CD4-positive, alpha-beta memory T cell (primary cell): ENCODE measurements at regions not wholly inside any gene's neighbourhood (a gene's known extent, or its start where the extent isn't known, plus 50 kb on each side); places are given as distances from the start of the nearest gene placed in this dataset.
A peak's percentile ranks its signal among the peaks of the same experiment; 100 is the strongest.
"Not testable (repeated sequence)": the region's sequence is repeated elsewhere in the genome, so short reads cannot be mapped to it uniquely, and the experiment has no call there.

Experiments used
- CTCF ChIA-PET: fragments of 350-600 bp; sonication (Branson Sonifier 250); formaldehyde crosslinking; loops from one replicate; lab custom pipeline; 2021; ENCODE audit warnings: inconsistent platforms; ENCODE audit not compliant: partially characterized antibody; lab: Charles Lee
- POLR2A ChIA-PET: fragments of 350-600 bp; sonication (Branson Sonifier 250); formaldehyde crosslinking; loops from one replicate; lab custom pipeline; 2021; ENCODE audit not compliant: partially characterized antibody; lab: Charles Lee
- DNase-seq, 5 donors: peaks; one replicate each; pipeline versions ENCODE4 v3.0.0 to v3.0.0-alpha.2; 2020 to 2022; ENCODE audit warnings: mixed read lengths in 1 of 5
- H3K27ac ChIP-seq: one replicate; pipeline ENCODE4 v1.7.0; 2013; ENCODE audit warnings: low read depth, low read length
- H3K27me3 ChIP-seq: 2 replicates; pipeline ENCODE4 v1.7.0; 2013; ENCODE audit warnings: mild to moderate bottlenecking, low read length, moderate library complexity; ENCODE audit not compliant: insufficient read depth
- H3K36me3 ChIP-seq: 2 replicates; pipeline ENCODE4 v1.7.0; 2013; ENCODE audit warnings: mild to moderate bottlenecking, low read length, moderate library complexity; ENCODE audit not compliant: insufficient read depth
- H3K4me1 ChIP-seq: 2 replicates; pipeline ENCODE4 v1.7.0; 2013; ENCODE audit warnings: mild to moderate bottlenecking, low read length, moderate library complexity; ENCODE audit not compliant: insufficient read depth
- H3K4me3 ChIP-seq, 2 donors: one replicate each; pipeline ENCODE4 v1.7.0; 2013; ENCODE audit warnings: low read length in 2 of 2, mild to moderate bottlenecking in 1 of 2
- H3K9me3 ChIP-seq, 2 donors: one replicate each; pipeline ENCODE4 v1.7.0; 2013; ENCODE audit warnings: low read length in 2 of 2, control low read depth in 1 of 2; ENCODE audit not compliant: control insufficient read depth in 1 of 2
- H3K27ac Mint-ChIP-seq, 7 donors: one replicate each; pipeline ENCODE4 v1.8.0; 2020 to 2021; ENCODE audit warnings: mixed read lengths in 7 of 7, mild to moderate bottlenecking in 6 of 7, inconsistent platforms in 3 of 7, moderate library complexity in 3 of 7
- H3K27me3 Mint-ChIP-seq, 2 donors: one replicate each; pipeline ENCODE4 v1.8.0; 2020 to 2021; ENCODE audit warnings: mixed read lengths in 2 of 2
- H3K36me3 Mint-ChIP-seq, 2 donors: one replicate each; pipeline ENCODE4 v1.8.0; 2020 to 2021; ENCODE audit warnings: mixed read lengths in 2 of 2, inconsistent platforms in 1 of 2, mild to moderate bottlenecking in 1 of 2
- H3K4me1 Mint-ChIP-seq, 4 donors: one replicate each; pipeline ENCODE4 v1.8.0; 2020 to 2021; ENCODE audit warnings: mixed read lengths in 4 of 4, mild to moderate bottlenecking in 1 of 4
- H3K4me3 Mint-ChIP-seq, 8 donors: one replicate each; pipeline ENCODE4 v1.8.0; 2020 to 2021; ENCODE audit warnings: mixed read lengths in 8 of 8, mild to moderate bottlenecking in 7 of 8, moderate library complexity in 6 of 8, inconsistent platforms in 3 of 8
- H3K9me3 Mint-ChIP-seq, 8 donors: one replicate each; pipeline ENCODE4 v1.8.0; 2020 to 2021; ENCODE audit warnings: mixed read lengths in 8 of 8, mild to moderate bottlenecking in 5 of 8, inconsistent platforms in 3 of 8, moderate library complexity in 1 of 8
- intact Hi-C: fragments of 100-400 bp; cut with micrococcal nuclease; formaldehyde crosslinking; loops from one replicate; pipeline ENCODE4 v1.15.1; 2023

DNA sequence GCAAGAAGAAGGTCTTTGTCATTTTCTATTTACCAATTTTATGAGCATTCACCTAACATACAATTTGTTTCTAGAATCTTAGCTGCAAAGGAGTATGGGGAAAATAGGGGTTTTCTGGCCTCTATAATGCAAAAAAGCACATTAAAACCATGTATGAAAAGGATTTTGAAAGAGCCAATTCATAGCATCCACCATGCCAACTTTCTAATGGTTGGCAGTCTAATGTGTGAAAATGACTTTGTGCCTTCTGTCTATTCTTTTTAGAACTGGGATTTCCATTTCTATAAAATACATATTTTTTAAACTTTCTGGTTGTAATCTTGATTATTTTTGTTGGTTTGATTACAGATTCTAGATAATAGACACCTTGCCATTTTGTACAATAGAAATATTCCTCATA is 333.7 kb upstream of the CNTN6 start:
- intact Hi-C loops: no loop called here
- Mint-ChIP-seq H3K36me3 (no peaks in the 10 kb centered on the region), H3K27me3 (no peaks in the 10 kb centered on the region), H3K4me1 (no peaks in the 10 kb centered on the region), H3K9me3 (peaks cover 6 to 20% (median 10%) of the 10 kb centered on the region in 8 donors), H3K27ac (no peak overlapping the region), H3K4me3 (no peak overlapping the region)
- no peaks in the 10 kb centered on the region for H3K27me3 ChIP-seq
- no peaks in the 10 kb centered on the region for H3K36me3 ChIP-seq
- DNase-seq: no peak
- ChIA-PET CTCF (no interaction called here), POLR2A (no interaction called here)
- H3K9me3 ChIP-seq: peaks cover 0 to 5% of the 10 kb centered on the region in 2 donors
- H3K4me3 ChIP-seq: no peak overlapping the region
- no peaks in the 10 kb centered on the region for H3K4me1 ChIP-seq
- no peak overlapping the region for H3K27ac ChIP-seq

GRCh38 chr3:773433-773832 is 319.4 kb upstream of the CNTN6 start:
- CTCF ChIA-PET, H3K27me3 ChIP-seq, H3K36me3 ChIP-seq, H3K4me3 Mint-ChIP-seq, H3K9me3 ChIP-seq, H3K27ac Mint-ChIP-seq, H3K4me1 ChIP-seq, H3K36me3 Mint-ChIP-seq, DNase-seq, H3K27me3 Mint-ChIP-seq, H3K4me1 Mint-ChIP-seq, H3K4me3 ChIP-seq, H3K27ac ChIP-seq, intact Hi-C loops, POLR2A ChIA-PET: not testable (repeated sequence)
- H3K9me3 Mint-ChIP-seq: peaks cover 2 to 13% (median 6%) of the 10 kb centered on the region in 8 donors

DNA sequence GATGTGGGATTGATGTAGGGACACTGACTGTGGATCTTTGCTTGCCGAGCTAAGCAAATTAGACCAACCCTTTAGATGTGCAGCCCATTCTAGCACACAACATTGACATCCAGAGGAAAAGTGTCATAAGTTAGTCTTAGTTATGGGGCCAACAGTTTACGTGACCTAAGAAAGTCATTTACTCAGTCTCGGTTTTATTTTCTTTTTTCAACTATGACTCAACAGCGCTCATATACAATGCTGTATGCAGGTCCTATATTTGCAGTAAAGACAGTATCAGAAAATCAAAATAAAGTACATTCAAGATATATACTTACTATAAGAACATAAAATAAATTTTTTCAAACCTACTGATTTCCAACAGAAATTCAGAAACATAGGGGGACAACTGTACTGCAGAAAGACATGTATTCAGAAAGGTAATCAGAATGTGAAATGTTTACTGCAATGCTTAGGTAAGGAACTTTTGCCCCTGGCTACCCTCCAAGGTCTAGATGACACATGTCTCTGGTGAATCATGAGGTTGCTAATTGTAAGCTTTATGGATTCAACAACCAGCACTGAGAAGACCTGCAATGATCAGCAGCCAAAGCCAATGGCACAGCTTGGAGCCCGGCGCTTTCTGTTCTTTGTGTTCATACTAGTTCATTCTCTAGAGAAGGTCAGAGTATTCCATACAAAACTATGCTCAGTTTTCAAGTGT is 317.5 kb upstream of the CNTN6 start:
- Histone ChIP-seq H3K36me3 (no peaks in the 10 kb centered on the region), H3K27ac (no peak overlapping the region), H3K4me1 (no peaks in the 10 kb centered on the region), H3K27me3 (no peaks in the 10 kb centered on the region), H3K4me3 (no peak overlapping the region), H3K9me3 (no peaks in the 10 kb centered on the region)
- Mint-ChIP-seq H3K9me3 (peaks cover 2 to 9% (median 6%) of the 10 kb centered on the region in 8 donors), H3K4me1 (no peaks in the 10 kb centered on the region), H3K4me3 (no peak overlapping the region), H3K27me3 (no peaks in the 10 kb centered on the region), H3K27ac (no peak overlapping the region), H3K36me3 (no peaks in the 10 kb centered on the region)
- CTCF ChIA-PET: no interaction called here
- POLR2A ChIA-PET: no interaction called here
- intact Hi-C loops: no loop called here
- no peak for DNase-seq

DNA sequence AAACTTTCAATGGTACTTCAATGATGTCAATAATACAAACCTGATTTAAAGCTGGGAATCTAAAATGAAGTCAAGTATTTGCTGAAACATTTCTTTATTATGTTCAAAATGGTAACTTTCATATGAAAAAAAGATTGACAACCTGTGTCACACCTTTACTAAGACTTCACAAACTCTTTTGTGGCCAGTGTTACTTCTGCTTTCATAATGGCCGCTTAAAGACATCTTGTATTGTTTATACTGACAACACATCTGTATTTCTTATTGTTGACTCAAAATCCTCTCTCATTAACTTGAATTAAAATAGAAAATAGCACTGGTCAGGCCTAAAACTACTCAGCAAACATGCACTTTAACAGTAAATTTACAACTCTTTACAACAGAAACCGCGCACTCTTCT is 312.3 kb upstream of the CNTN6 start:
- no peak for DNase-seq
- Histone ChIP-seq H3K4me3 (no peak overlapping the region), H3K36me3 (no peaks in the 10 kb centered on the region), H3K27ac (no peak overlapping the region), H3K9me3 (peaks cover 0 to 2% of the 10 kb centered on the region in 2 donors), H3K27me3 (no peaks in the 10 kb centered on the region), H3K4me1 (no peaks in the 10 kb centered on the region)
- peaks cover 0 to 8% (median 3%) of the 10 kb centered on the region in 8 donors for H3K9me3 Mint-ChIP-seq
- CTCF ChIA-PET: no interaction called here
- intact Hi-C loops: no loop called here
- no peak overlapping the region for H3K4me3 Mint-ChIP-seq
- no peak overlapping the region for H3K27ac Mint-ChIP-seq
- POLR2A ChIA-PET: no interaction called here
- H3K27me3 Mint-ChIP-seq: no peaks in the 10 kb centered on the region
- H3K36me3 Mint-ChIP-seq: no peaks in the 10 kb centered on the region
- H3K4me1 Mint-ChIP-seq: no peaks in the 10 kb centered on the region

DNA sequence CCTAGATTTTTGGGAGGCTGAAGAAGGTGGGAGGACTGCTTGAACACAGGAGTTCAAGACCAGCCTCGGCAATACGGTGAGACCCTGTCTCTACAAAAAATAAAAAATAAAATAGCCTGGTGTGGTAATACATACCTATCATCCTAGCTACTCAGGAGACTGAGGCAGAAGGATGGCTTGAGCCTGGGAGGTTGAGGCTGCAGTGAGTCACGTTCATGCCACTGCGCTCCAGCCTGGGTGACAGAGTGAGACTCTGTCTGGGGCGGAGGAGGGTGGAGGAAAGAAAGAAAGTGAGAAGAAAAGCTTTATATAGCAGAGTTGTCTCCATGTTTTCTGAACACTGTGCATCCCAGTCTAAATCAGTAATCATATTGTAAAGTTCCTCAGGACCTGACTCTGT is 301.4 kb upstream of the CNTN6 start:
- H3K4me3 ChIP-seq: no peak overlapping the region
- no peak overlapping the region for H3K27ac Mint-ChIP-seq
- no peaks in the 10 kb centered on the region for H3K4me1 ChIP-seq
- no peaks in the 10 kb centered on the region for H3K36me3 Mint-ChIP-seq
- intact Hi-C loops: no loop called here
- H3K9me3 ChIP-seq: no peaks in the 10 kb centered on the region
- H3K4me1 Mint-ChIP-seq: no peaks in the 10 kb centered on the region
- POLR2A ChIA-PET: no interaction called here
- H3K36me3 ChIP-seq: no peaks in the 10 kb centered on the region
- peak in 1 of 5 donors; percentile 12 for DNase-seq
- H3K27ac ChIP-seq: no peak overlapping the region
- H3K27me3 Mint-ChIP-seq: no peaks in the 10 kb centered on the region
- no peak overlapping the region for H3K4me3 Mint-ChIP-seq
- peaks cover 0 to 15% (median 3%) of the 10 kb centered on the region in 8 donors for H3K9me3 Mint-ChIP-seq
- no peaks in the 10 kb centered on the region for H3K27me3 ChIP-seq
- CTCF ChIA-PET: no interaction called here

GRCh38 chr3:792630-793029 is 300.2 kb upstream of the CNTN6 start:
- H3K4me1 ChIP-seq: no peaks in the 10 kb centered on the region
- H3K27me3 ChIP-seq: no peaks in the 10 kb centered on the region
- H3K4me3 ChIP-seq: no peak overlapping the region
- Mint-ChIP-seq H3K9me3 (peaks cover 0 to 19% (median under 1%) of the 10 kb centered on the region in 8 donors), H3K4me1 (no peaks in the 10 kb centered on the region), H3K27me3 (no peaks in the 10 kb centered on the region), H3K36me3 (no peaks in the 10 kb centered on the region), H3K4me3 (no peak overlapping the region), H3K27ac (no peak overlapping the region)
- ChIA-PET POLR2A (no interaction called here), CTCF (no interaction called here)
- intact Hi-C loops: no loop called here
- no peaks in the 10 kb centered on the region for H3K9me3 ChIP-seq
- DNase-seq: no peak
- no peaks in the 10 kb centered on the region for H3K36me3 ChIP-seq
- no peak overlapping the region for H3K27ac ChIP-seq

- Histone ChIP-seq H3K9me3 (peaks cover 0 to 7% of the 10 kb centered on the region in 2 donors), H3K4me3 (no peak overlapping the region), H3K4me1 (no peaks in the 10 kb centered on the region), H3K36me3 (no peaks in the 10 kb centered on the region), H3K27me3 (no peaks in the 10 kb centered on the region), H3K27ac (no peak overlapping the region)
- Mint-ChIP-seq H3K27ac (no peak overlapping the region), H3K36me3 (no peaks in the 10 kb centered on the region), H3K4me3 (no peak overlapping the region), H3K4me1 (no peaks in the 10 kb centered on the region), H3K27me3 (no peaks in the 10 kb centered on the region), H3K9me3 (peaks cover 0 to 7% (median 1%) of the 10 kb centered on the region in 8 donors)
- ChIA-PET CTCF (no interaction called here), POLR2A (no interaction called here)
- DNase-seq: no peak
- intact Hi-C loops: no loop called here
Observed at GRCh38 chr3:804211-804610, 288.6 kb upstream of the CNTN6 start.
